OCI-LY1 (cell line): ENCODE measurements at regions not wholly inside any gene's neighbourhood (a gene's known extent, or its start where the extent isn't known, plus 50 kb on each side); places are given as distances from the start of the nearest gene placed in this dataset.

ENCODE experiments used
- H2AFZ ChIP-seq: fragments of 200-600 bp; sonication (generic), shearing (Covaris generic); 2 replicates; pipeline ENCODE4 v1.6.0; 2014; ENCODE audit warnings: antibody characterized with exemption, mild to moderate bottlenecking, low read length
- H3F3A ChIP-seq: fragments of 200-600 bp; sonication (generic), shearing (Covaris generic); 2 replicates; pipeline ENCODE4 v1.6.0; 2014; ENCODE audit warnings: mild to moderate bottlenecking, antibody characterized with exemption, low read length, moderate library complexity; ENCODE audit not compliant: insufficient read depth
- H3K27ac ChIP-seq: fragments of 200-600 bp; sonication (generic); 2 replicates; pipeline ENCODE4 v1.5.1; 2014; ENCODE audit warnings: low read length, mixed run types, mild to moderate bottlenecking, low read depth; ENCODE audit not compliant: poor library complexity, severe bottlenecking
- H3K27me3 ChIP-seq: fragments of 200-600 bp; sonication (generic); 2 replicates; pipeline ENCODE4 v1.6.0; 2014; ENCODE audit warnings: antibody characterized with exemption, mild to moderate bottlenecking, low read length, moderate library complexity; ENCODE audit not compliant: insufficient read depth
- H3K36me3 ChIP-seq: fragments of 200-600 bp; sonication (generic); 2 replicates; pipeline ENCODE4 v1.6.1; 2014; ENCODE audit warnings: mild to moderate bottlenecking, antibody characterized with exemption, low read length, moderate library complexity, mixed read lengths; ENCODE audit not compliant: insufficient read depth
- H3K4me1 ChIP-seq: fragments of 200-600 bp; sonication (generic); 2 replicates; pipeline ENCODE4 v1.5.1; 2014; ENCODE audit warnings: mild to moderate bottlenecking, low read length, moderate library complexity; ENCODE audit not compliant: insufficient read depth, severe bottlenecking
- H3K4me2 ChIP-seq: fragments of 200-600 bp; sonication (generic), shearing (Covaris generic); 2 replicates; pipeline ENCODE4 v1.6.1; 2014; ENCODE audit warnings: low read length
- H3K4me3 ChIP-seq: fragments of 200-600 bp; sonication (generic); 2 replicates; pipeline ENCODE4 v1.5.1; 2014; ENCODE audit warnings: low read length, low read depth, mild to moderate bottlenecking, mixed read lengths; ENCODE audit not compliant: poor library complexity, severe bottlenecking
- H3K79me2 ChIP-seq: fragments of 200-600 bp; shearing (Covaris generic); 2 replicates; pipeline ENCODE4 v1.6.1; 2016; ENCODE audit warnings: mixed run types, low read length, mixed read lengths; ENCODE audit not compliant: insufficient read depth
- H3K9ac ChIP-seq: fragments of 200-600 bp; sonication (generic), shearing (Covaris generic); 2 replicates; pipeline ENCODE4 v1.6.1; 2014; ENCODE audit warnings: mild to moderate bottlenecking, low read length, mixed read lengths
- H3K9me2 ChIP-seq: fragments of 200-600 bp; sonication (generic), shearing (Covaris generic); 2 replicates; pipeline ENCODE4 v1.6.1; 2014; ENCODE audit warnings: low read depth, mild to moderate bottlenecking, low read length, mixed read lengths
- H3K9me3 ChIP-seq: fragments of 200-600 bp; shearing (Covaris generic); 2 replicates; pipeline ENCODE4 v1.6.1; 2014; ENCODE audit warnings: low read length, mixed read lengths
- H4K20me1 ChIP-seq: fragments of 200-600 bp; sonication (generic), shearing (Covaris generic); 2 replicates; pipeline ENCODE4 v1.6.0; 2016; ENCODE audit warnings: mild to moderate bottlenecking, low read length; ENCODE audit not compliant: insufficient read depth
- CTCF ChIP-seq: fragments of 200-600 bp; sonication (generic), shearing (Covaris generic); IDR thresholded peaks from 2 replicates; pipeline ENCODE4 v1.5.1; 2017; ENCODE audit warnings: mild to moderate bottlenecking, antibody characterized with exemption, low read length, moderate library complexity, mixed read lengths
- EZH2 ChIP-seq: fragments of 200-600 bp; sonication (generic), shearing (Covaris generic); IDR thresholded peaks from 2 replicates; pipeline ENCODE4 v1.8.0; 2017; ENCODE audit warnings: borderline replicate concordance, mixed run types, mild to moderate bottlenecking, antibody characterized with exemption, low read length, moderate library complexity, mixed read lengths

- Histone ChIP-seq H3K27ac (no peak overlapping the region), H3K4me3 (no peak overlapping the region), H4K20me1 (no peaks in the 10 kb centered on the region), H3K9me3 (0 out of 2 replicates have a peak, but pooled peaks cover 3% of the 10 kb centered on the region), H3K4me1 (no peaks in the 10 kb centered on the region), H3K9me2 (no peaks in the 10 kb centered on the region), H2AFZ (no peak overlapping the region), H3K36me3 (no peaks in the 10 kb centered on the region), H3K4me2 (no peak overlapping the region), H3K27me3 (no peaks in the 10 kb centered on the region; the same call in 1 of the 2 replicates), H3K9ac (no peak overlapping the region), H3F3A (no peaks in the 10 kb centered on the region), H3K79me2 (no peaks in the 10 kb centered on the region)
- TF ChIP-seq CTCF (no peak), EZH2 (no peak)
Observed at GRCh38 chr2:238754259-238754658, 93.6 kb upstream of the TWIST2 start.

- Histone ChIP-seq H3K9ac (no peak overlapping the region), H3K79me2 (no peaks in the 10 kb centered on the region), H3K4me3 (no peak overlapping the region), H3K9me2 (no peaks in the 10 kb centered on the region), H3K27me3 (no peaks in the 10 kb centered on the region), H2AFZ (no peak overlapping the region), H3K9me3 (no peaks in the 10 kb centered on the region), H3K4me1 (no peaks in the 10 kb centered on the region), H3K27ac (no peak overlapping the region), H3F3A (no peaks in the 10 kb centered on the region), H3K36me3 (no peaks in the 10 kb centered on the region), H3K4me2 (no peak overlapping the region), H4K20me1 (no peaks in the 10 kb centered on the region)
- no peak for TF ChIP-seq CTCF
- TF ChIP-seq EZH2 = no peak
Observed at GRCh38 chr2:238761868-238762267, 86.0 kb upstream of the TWIST2 start.

GRCh38 chr2:238763471-238763995 lies 84.4 kb upstream of the TWIST2 start:
- Histone ChIP-seq H3K4me2 (no peak overlapping the region), H3K27ac (no peak overlapping the region), H3K27me3 (no peaks in the 10 kb centered on the region), H3K4me3 (no peak overlapping the region), H3K36me3 (no peaks in the 10 kb centered on the region), H3K4me1 (no peaks in the 10 kb centered on the region), H2AFZ (no peak overlapping the region), H3K79me2 (no peaks in the 10 kb centered on the region), H3K9ac (no peak overlapping the region), H4K20me1 (no peaks in the 10 kb centered on the region), H3K9me3 (no peaks in the 10 kb centered on the region), H3F3A (no peaks in the 10 kb centered on the region), H3K9me2 (no peaks in the 10 kb centered on the region)
- TF ChIP-seq CTCF (no peak), EZH2 (no peak)
